ENCODE measurements at regions not wholly inside any gene's neighbourhood (a gene's known extent, or its start where the extent isn't known, plus 50 kb on each side); places are given as distances from the start of the nearest gene placed in this dataset.

DNA sequence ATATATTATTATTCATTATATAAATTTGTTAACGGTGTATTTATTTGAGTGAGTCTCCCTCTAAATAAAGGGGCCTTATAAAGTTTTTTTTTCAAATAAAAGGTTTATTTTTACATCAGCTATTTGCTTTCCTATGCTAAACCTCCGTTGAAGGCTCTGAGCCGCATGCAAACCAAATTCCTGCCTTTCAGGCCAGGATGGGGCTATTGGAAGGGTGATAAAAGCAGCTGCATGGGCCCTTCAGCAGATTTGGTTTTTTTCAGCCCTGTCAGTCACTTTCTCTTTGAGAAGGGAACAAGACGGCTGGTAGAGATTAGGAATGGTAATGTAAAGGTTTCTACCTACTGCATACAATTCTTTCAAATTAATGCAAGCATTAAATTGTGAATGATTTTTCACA, 244.2 kb downstream of the WNT5A start:
- no peak for DNase-seq (ENCODE audit: low spot score)

DNA sequence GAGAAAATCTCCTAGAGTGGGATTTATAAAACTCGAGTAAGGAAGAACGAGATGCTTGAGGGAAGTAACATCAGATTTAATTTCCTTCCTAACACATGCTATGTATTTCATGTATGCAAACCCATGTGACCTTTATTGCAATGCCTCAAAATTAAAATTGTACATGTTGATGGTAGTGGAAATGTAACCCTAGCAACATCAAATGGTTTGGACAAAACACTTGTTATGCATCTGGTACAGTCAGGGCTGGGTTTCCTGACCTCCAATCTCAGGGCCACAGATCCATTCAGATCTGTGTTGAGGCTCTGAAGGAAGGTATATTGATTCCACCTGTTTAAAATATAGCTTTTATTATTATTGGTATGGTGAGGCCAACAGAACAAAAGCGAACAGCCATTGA, 246.0 kb downstream of the WNT5A start:
- no peak for DNase-seq (ENCODE audit: low spot score)

DNA sequence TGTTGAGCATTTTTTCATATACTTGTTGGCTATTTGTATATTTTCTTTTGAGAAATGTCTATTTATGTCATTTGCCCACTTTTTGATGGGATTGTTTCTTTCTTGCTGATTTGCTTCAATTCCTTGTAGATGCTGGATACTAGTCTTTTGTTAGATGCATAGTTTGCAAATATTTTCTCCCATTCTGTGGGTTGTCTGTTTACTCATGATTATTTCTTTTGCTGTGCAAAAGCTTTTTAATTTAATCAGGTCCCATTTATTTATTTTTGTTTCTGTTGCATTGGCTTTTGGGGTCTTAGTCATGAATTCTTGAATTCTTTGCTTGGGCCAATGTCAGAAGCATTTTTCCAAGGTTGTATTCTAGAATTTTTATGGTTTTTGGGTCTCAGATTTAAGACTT, 251.7 kb downstream of the WNT5A start:
- no peak for DNase-seq (ENCODE audit: low spot score)

DNA sequence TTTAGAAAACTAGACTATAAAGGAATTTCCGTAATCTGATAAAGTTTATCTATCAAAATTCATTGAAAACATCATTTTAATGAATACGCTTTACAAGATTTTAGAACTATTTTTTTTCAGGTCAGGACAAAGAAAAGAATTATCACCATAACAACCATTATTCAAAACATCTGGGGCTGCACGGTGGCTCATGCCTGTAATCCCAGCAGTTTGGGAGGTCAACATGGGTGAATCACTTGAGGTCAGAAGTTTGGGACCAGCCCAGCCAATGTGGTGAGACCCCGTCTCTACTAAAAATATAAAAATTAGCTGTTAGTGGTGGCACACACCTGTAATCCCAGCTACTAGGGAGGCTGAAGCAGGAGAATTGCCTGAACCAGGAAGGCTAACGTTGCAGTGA, 260.4 kb downstream of the WNT5A start:
- DNase-seq (ENCODE audit: low spot score), result no peak

DNA sequence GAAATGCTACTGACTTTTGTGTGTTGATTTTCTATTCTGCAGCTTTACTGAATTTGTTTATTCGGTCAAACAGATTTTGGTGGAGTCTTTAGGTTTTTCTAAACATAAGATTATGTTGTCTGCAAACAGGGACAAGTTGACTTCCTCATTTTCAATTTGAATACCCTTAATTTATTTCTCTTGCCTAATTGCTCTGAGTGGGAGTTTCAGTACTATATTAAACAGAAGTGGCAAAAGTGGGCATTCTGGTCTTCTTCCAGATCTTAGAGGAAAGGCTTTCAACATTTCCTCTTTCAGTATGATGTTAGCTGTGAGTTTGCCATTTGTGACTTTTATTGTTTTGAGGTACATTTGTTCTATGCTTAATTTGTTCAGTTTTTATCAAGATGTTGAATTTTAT, 268.5 kb downstream of the WNT5A start:
- DNase-seq (ENCODE audit: low spot score), result no peak

DNA sequence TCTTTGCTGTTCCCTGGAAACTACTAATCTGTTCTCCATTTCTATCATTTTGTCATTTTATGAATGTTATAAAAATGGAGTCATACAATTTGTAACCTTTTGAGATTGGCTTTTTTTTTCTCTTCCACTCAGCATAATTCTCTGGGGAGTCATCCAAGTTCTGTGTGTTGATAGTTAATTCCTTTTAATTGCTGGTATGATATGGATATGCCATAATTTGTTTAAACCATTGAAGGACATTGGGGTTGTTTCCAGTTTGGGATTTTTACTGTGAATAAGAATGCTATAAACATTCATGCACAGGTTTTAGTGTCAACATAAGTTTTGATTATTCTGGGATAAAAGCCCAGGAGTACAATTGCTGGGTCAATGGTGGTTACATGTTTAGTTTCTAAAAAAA, 279.4 kb downstream of the WNT5A start:
- DNase-seq (ENCODE audit: low spot score), result no peak

DNA sequence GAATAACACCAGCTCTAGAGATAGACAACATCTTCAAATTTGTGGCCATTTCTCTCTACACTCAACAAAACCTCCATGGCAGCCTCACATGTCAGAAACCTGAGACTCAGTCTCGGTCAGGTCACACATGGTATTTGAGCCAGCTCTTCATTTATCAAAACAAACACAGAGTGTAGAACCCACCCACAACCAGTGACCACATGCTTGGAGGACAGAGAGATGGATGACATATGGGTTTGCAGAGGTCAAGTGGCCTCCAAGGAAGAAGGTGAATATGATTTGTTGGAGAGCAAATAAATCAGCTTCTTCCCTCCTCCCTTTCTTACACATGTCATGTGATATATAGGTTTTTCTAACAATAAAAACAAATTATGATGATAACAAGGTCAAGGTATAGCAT, 278.1 kb upstream of the LRTM1 start:
- DNase-seq (ENCODE audit: low spot score), result no peak

DNA sequence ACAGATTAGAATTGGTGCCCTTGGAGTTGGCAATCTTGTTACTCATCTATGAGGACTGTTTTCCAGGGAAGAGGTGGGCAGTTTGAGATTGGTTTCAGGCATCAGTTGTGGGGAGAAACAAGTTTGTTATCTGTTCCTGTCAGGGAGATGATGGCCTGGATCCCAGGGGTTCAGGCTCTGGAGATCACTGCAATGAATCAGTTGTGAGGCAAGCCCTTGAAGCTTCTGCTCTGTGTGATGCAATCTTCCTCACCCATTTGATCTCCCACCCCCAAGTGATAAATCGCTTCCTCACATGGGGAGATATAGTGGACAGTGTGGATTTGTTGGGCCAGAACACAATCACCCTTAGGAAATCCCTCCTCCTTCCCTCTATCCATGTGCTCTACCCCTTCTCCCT, 276.6 kb upstream of the LRTM1 start:
- DNase-seq (ENCODE audit: low spot score), result no peak

DNA sequence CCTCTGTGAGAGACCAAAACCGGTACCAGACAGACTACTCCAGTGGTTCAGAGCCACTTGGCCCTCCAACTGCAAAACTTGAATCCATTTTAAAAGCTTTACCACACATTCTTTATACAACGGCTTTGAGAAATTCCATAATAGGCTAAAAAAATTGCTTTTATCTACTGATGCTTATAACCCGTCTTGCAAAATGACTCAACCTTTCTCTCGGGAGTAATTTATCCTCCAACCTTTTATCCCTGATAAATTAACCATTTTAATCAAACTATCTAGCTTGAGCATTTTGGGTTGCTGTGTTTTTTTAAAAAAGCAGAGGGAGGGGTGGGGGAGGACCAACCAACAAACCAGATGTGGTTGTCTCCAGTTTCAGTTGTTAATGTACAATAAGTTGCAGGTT, 275.7 kb upstream of the LRTM1 start:
- DNase-seq (ENCODE audit: low spot score), result no peak

DNA sequence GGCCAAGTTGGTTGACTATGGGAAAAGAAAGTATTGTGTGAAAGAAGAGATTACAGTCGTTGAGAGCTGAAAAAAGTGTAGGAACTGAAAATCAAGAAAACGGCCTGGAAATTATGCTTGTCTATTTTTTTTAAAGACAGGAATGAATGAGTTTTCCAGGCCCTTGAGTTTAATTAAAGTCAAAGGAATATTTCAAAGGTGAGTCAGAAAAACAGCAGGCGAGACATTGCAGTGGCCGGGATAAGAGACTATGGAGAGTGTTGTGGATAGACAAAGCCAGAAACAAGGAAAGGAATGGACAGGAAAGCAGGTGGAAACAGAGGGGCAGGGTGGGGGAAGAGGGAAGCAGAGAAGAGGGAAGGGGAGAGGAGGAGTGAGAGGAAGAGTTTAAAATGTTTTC, 275.1 kb upstream of the LRTM1 start:
- no peak for DNase-seq (ENCODE audit: low spot score)

DNA sequence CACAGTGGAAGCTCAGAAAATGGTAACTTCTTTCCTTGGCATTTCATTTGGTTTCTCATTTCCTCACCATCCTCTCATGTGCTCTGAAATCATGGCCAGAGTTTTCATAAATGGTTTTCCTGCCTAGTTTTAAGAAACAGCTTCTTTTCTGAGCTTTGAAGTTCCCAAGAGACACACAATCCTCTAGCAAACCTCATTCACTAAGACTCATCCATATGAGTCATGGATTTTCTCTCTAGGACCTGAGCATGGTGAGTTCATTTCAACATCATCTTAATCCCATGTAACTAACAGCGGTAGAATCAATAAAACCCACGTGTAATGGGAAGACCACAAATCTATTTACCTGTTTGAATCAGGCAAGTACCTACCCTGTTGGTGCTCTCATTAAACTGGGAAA, 274.5 kb upstream of the LRTM1 start:
- DNase-seq (ENCODE audit: low spot score), result no peak

DNA sequence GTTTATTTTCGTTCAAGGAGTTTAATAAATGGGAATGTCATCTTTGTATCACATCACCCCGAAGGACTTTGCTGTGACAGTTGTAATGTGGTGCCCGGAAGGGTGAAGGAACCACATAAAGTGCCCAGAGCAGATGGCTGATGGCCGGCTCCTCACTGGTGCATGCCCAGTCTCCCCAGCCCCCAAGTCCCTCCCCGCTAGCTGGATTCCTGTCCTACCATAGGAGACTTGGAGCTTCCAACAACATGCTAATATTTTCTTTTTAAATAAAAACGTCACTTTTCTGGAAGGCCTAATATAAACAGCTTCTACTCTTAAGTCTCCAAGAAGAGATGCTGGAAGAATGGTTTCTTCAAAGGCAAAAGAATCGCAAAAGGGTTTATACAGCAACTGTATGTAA, 273.9 kb upstream of the LRTM1 start:
- DNase-seq (ENCODE audit: low spot score), result no peak

DNA sequence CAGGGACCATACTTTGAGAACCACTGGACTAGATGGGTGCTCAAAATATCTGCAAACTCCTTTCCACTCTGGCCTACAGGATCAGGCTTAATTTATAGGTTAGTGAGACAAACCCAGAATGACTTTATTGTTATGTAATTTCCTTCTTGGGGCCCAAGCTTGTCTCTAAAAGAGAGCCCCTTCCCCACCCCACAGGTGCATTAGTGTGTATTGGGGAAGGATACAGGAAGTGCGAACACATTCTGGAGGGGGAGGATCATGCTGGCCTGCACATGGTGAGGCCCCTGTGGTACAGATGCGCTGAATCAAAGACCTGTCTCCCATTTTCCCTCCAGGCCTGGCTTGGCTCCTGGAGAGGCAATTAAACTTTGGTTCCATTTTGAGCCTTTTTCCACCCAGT, 273.0 kb upstream of the LRTM1 start:
- DNase-seq (ENCODE audit: low spot score), result no peak

DNA sequence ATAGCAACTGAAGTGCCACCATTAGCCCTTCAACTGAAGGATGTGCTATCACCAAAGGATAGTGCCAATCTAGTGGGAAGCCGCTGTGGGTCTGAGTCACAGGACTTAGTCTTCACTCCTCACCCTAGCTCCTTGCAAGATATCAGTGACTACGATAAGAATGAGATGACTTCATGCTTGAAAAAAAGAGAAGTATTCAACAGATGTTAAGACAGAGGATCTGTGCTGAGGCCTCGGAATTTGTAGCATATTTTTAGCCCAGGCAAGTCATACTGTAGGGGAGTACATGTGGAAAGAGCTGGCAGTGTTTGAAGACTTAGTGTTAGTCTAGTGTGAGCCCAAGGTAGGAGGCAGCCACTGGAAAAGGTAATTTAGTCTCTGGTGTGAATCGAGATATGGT, 270.7 kb upstream of the LRTM1 start:
- no peak for DNase-seq (ENCODE audit: low spot score)

DNA sequence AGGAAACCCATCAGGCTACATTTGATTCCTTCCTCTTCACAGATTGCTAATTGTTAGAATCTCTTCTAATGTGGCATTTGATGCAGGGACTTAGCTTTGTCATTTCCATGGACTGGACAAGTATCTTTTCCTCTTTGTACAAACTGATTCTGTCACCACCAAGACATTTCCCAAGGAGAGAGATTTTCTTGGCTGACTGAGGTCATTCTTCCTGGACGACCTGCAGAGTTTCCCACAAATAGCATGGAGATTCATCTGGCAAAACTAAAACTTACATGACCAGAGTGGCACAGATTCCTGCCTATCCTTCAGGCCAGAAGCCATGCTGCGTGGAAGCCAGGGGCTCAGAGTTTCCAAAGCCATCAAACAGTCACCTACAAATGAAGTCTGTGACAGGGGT, 269.2 kb upstream of the LRTM1 start:
- no peak for DNase-seq (ENCODE audit: low spot score)

DNA sequence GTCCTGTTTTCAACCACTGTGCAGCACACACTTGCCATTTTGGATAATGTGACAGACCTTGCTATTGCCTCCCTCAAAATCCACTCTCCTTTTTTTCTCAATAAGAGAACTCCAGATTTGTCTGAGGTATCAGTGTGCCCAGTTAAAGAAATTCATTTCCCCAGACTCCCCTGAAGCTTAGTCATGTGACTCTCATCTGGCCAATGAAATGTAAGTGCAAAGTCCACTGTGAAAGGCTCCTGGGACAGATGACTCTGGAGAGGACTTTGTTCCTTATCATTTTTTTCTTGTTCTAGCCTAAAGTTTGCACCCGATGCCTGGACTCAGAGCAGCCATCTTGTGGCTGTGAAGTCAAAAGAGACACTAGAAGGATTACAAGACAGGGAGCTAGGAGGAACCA, 268.6 kb upstream of the LRTM1 start:
- no peak for DNase-seq (ENCODE audit: low spot score)

DNA sequence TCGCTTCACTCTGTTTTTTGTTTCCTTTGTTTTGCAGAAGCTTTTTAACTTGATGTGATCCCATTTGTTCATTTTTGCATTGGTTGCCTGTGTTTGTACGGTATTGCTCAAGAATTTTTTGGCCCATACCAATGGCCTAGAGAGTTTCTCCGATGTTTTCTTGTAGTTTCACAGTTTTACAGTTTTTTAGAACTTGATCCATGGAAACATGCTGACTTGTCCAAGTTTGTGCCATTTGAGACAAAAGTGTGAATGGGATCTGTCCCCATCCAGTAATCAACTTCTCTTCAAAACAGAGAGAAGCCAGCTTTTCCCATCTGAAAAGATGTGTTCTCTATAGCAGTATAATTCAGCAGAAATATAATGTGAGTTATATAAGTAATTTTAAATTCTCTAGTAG, 266.5 kb upstream of the LRTM1 start:
- no peak for DNase-seq (ENCODE audit: low spot score)

DNA sequence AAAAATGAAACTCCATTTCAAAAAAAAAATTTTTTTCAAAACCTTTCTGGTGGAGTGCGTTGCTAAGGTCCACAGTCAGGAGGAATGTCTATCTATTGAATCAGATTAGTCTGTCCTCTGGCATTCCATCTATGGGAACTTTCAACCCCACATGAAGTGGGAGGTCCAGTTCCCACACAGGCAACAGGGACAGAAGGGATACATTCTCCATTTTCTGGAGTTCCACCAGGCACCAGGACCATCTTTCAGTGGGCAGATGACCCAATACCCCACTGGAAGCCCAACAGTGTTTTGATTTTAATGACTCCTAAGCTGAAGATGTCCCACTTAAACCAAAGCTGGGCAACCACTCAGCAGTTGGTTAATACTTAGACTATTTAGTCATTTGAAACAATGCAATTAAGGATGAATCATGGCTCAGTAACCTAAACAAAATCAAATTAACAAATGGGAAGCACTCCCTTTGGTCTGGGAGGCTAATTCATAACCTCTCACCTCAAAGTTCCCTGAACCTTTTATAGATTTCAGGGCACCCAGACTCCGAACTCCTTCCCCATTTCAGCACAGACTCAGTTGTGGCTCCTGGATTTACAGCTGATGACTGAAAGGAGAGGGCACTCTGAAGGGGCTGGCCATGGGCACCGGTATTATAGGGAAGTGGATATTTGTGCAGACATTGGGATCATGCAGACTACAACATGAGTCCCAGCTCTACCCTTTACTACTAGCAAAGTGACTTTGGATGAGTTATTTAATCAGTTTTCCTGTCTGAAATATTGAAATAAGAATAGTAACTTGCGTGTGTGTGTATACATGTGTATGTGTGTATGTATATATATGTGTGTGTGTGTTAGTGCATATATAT, 264.3 kb upstream of the LRTM1 start:
- DNase-seq (ENCODE audit: low spot score), result no peak

DNA sequence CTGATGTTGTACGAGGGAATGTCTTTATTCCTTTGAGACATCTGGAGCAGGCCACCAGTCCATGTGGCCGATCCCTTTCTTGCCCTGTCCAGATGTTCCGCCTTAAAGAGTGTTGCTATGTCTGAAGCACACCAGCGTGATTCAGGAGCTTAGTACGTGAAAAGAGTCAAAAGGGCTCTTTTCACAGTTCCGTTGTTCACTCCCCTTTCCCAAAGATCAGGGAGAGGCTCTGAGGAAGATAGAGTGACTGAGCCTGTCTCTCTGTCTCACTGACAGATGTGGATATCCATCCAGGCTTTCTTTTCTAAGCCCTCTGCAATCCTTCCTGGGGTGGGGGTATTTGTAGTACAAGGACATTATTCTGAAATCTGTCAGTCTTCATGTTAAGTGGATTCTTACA, 262.5 kb upstream of the LRTM1 start:
- no peak for DNase-seq (ENCODE audit: low spot score)

DNA sequence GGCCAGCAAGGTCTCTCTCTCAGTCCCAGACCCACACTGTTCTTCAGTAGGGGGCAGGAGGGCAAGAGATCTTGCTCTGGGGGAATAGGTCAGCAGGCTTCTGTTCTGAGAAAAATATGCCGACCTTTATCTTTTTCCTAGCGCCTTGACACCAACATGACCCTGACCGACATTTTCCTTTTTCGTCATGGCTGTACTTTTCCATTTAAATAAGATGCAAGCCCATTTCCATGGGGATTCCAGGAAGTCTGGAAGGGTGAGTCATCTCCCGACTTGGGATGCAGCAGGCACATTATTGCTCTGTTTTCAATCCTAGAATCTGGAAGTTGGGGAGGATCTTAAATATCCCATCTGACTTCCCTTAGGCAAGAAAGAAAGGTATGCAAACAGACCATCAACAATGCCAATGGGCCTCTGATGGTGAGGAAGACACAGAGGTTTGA, 261.5 kb upstream of the LRTM1 start:
- DNase-seq (ENCODE audit: low spot score), result no peak

DNA sequence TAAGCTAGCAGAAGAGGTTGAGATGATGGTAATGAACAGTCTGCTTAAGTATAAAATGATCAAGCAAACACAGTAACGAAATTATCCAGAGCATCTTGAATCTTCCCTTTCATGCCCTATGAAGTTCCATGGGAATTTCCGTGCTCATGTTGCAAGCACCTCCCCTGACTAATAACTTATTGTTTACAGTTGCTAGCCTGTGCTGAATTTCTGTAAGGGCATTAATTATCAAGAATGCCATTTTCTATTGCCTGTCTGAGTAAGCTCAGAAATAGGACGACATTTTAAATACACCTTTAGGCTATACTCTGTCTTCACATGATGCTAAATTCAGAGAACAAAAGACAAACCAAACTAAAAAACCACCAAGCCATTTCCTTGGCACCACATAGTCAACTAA, 257.5 kb upstream of the LRTM1 start:
- no peak for DNase-seq (ENCODE audit: low spot score)

DNA sequence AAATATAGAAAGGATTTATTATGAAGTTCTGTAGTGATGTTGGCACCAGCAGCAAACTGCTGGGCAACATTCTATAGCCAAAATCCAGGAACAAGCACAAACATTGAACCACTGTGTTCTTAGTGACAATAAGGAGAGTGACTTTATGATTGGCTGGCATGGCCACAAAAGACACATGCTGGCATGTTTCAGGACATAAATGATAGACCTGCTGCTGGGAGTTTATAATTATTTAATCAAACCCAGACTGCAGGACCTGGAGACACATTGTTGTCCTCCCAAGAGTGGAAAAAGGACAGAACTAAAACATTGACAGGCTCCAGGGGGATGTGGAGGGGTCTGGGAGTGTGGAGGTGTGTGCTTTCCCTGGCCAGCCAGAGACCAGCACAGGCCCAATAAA, 255.3 kb upstream of the LRTM1 start:
- no peak for DNase-seq (ENCODE audit: low spot score)

DNA sequence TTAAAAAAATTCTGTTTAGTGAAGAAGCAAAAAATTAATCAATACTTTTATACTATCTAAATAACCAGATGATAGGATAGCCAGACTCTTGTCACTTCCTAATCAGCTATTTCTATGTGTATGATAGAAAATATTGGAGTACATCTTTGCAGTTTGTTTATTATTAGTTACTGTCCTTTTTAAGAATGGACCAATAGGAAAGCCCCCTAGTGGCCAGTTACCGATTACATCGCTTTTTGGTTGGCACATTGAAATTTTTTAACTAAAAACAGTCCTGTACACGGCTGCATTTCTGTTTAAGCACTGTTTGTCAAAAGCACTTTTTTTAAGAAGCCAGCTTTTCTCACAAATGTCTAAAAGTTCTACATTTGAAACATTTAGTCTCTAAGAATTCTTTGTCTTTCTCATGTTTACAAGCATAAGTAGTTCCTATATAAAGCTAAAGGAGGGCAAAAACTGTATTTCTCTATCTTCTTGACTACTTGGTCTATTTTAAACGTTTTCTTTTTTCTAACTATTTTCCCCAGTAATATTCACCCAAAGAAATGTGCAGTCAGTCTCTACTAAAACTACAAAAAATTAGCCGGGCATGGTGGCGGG, 253.2 kb upstream of the LRTM1 start:
- DNase-seq (ENCODE audit: low spot score), result peak; percentile 23

DNA sequence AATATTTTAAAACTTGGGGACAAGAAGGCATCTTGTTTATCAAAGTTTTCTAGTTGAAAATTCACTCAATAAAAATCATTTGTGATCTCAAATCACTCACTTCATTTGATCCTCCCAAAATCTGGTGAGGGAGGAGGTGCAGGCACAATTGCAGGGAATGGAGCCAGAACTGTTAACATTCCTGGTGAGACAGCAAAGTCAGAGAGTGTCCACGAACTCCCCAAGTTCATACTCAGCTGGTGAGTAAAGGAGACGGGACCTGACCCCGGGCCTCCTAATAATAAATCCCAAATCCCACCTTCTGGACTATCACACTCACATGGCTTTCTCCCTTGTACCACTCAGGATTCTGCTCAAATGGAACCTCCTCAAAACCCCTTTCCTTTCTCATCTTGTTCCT, 252.3 kb upstream of the LRTM1 start:
- DNase-seq (ENCODE audit: low spot score), result no peak
